T-helper 2 cell treated with Interferon-gamma antibody and Interleukin-4, amounts not matched to agents 5 μg/mL and 100 μg/mL, for 36 hours (primary cell): ENCODE measurements at regions not wholly inside any gene's neighbourhood (a gene's known extent, or its start where the extent isn't known, plus 50 kb on each side); places are given as distances from the start of the nearest gene placed in this dataset.
"Not testable (repeated sequence)": the region's sequence is repeated elsewhere in the genome, so short reads cannot be mapped to it uniquely, and the experiment has no call there.

Experiments used
- DNase-seq: peaks from one replicate; pipeline ENCODE4 v3.0.0; 2021; ENCODE audit warnings: low spot score
- H3K27ac Mint-ChIP-seq: one replicate; pipeline ENCODE4 v1.8.0; 2021; ENCODE audit warnings: mild to moderate bottlenecking, mixed read lengths
- H3K27me3 Mint-ChIP-seq: one replicate; pipeline ENCODE4 v1.8.0; 2021; ENCODE audit warnings: low read depth, mixed read lengths
- H3K36me3 Mint-ChIP-seq: one replicate; pipeline ENCODE4 v1.8.0; 2021; ENCODE audit warnings: low read depth, mixed read lengths
- H3K4me1 Mint-ChIP-seq: one replicate; pipeline ENCODE4 v1.8.0; 2021; ENCODE audit warnings: low read depth, mixed read lengths
- H3K4me3 Mint-ChIP-seq: one replicate; pipeline ENCODE4 v1.8.0; 2022; ENCODE audit warnings: mild to moderate bottlenecking, moderate library complexity, mixed read lengths
- H3K9me3 Mint-ChIP-seq: one replicate; pipeline ENCODE4 v1.8.0; 2021; ENCODE audit warnings: mixed read lengths

DNA sequence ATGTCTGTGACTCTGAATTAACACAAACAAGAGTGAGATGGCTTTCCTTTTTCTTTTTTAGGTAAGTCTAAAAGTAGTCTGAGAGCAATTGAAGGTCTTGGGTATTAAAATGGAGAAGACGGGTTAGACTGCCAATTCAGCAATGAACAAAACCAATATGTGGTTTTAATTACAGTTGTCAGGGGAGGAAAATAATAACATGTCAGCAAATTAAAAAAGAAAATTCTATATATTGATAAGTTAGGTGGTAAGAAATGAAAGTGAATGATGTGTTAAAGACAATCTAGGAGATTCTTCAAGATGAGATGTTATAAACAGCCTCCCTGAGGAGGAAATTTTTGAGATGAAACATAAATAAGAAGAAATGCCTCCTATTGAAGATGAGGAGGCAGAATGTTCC lies 150.6 kb upstream of the HSF2 start:
- H3K9me3 Mint-ChIP-seq = no peaks in the 10 kb centered on the region
- no peak overlapping the region for H3K4me3 Mint-ChIP-seq
- H3K27ac Mint-ChIP-seq = no peak overlapping the region
- H3K27me3 Mint-ChIP-seq = no peaks in the 10 kb centered on the region
- H3K4me1 Mint-ChIP-seq = no peaks in the 10 kb centered on the region
- H3K36me3 Mint-ChIP-seq = no peaks in the 10 kb centered on the region
- no peak for DNase-seq

DNA sequence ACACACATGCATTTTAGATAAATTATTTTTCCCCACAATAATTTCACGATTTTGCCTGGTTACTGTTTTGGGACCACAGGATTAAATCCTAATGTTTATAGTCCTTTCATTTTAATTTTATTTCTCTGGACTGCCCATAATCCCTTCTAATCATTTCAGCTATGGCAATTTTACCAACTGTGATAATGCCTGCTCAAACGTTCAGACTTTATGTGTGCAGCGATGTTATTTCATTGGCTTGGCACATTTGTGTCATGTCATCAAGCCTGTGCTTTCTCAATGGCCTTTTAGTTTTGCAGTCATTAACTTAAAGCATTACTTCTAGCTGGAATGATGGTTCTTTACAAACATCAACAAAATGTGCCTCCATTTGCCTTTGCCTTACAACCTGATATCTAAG lies 140.6 kb upstream of the HSF2 start:
- no peak overlapping the region for H3K27ac Mint-ChIP-seq
- no peaks in the 10 kb centered on the region for H3K36me3 Mint-ChIP-seq
- no peaks in the 10 kb centered on the region for H3K9me3 Mint-ChIP-seq
- no peaks in the 10 kb centered on the region for H3K4me1 Mint-ChIP-seq
- H3K4me3 Mint-ChIP-seq = no peak overlapping the region
- DNase-seq = no peak
- H3K27me3 Mint-ChIP-seq = no peaks in the 10 kb centered on the region

DNA sequence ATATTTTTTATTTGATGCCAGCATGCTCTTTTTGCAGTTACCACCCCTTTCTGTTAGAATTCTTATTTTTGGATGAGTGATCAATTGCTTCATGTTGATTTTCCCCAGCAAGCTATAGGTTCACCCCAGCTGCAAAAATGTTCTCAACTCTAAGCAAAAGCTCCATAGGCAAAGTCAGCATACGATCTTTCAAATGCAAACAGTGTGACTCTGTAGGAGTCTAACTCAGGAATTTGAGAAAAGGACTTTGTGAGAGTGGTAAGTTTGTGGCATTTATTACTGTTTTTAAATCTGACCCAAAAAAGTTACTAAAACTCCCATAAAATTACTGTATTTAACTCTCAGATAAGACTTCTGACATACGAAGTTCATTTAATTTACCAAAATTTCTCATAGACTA lies 134.9 kb upstream of the HSF2 start:
- no peak for DNase-seq
- Mint-ChIP-seq H3K27ac (no peak overlapping the region), H3K36me3 (no peaks in the 10 kb centered on the region), H3K27me3 (no peaks in the 10 kb centered on the region), H3K4me3 (no peak overlapping the region), H3K4me1 (no peaks in the 10 kb centered on the region), H3K9me3 (no peaks in the 10 kb centered on the region)

DNA sequence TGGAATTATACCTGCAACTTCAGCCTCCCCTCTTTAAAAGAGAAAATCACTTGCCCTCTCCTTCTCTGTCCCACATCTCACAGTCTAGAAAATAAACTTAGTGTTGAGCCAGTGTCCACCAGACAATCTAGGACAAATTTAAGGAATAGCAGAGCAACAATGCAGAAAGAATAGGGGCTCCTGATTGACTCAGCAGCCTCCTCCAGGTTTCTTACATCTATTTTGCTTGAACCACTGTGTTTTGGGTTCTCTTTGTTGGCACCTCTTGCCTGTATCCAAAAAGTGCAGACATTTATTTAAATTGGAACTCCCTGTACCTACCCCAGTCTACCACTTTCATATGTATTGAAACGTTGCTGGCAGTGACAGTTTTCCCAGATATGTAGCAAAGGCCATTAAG lies 133.7 kb upstream of the HSF2 start:
- no peak overlapping the region for H3K4me3 Mint-ChIP-seq
- H3K4me1 Mint-ChIP-seq = no peaks in the 10 kb centered on the region
- H3K27ac Mint-ChIP-seq = no peak overlapping the region

DNA sequence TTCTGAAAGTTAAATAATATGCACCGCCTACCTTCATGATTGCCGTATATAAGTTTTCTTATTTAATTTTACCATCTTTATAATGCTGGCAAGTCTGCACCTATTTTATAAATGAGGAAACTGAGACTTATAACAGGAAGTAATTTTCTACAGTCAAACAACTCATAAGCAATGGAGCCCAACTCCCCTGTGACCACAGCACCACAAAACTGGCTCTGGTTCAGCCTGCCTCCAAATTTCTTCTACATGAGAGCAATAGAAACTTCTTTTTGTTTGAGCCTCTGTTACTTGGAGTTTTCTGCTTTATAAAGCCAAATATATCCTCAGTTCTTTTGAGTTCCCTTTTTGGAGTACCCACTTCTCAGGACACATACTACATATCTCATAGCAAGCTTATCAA lies 131.1 kb upstream of the HSF2 start:
- H3K36me3 Mint-ChIP-seq = no peaks in the 10 kb centered on the region

More for the DNA sequence above, 133.7 kb upstream of the HSF2 start:
- no peaks in the 10 kb centered on the region for H3K27me3 Mint-ChIP-seq
- no peak for DNase-seq
- no peaks in the 10 kb centered on the region for H3K9me3 Mint-ChIP-seq
- H3K36me3 Mint-ChIP-seq = no peaks in the 10 kb centered on the region

DNA sequence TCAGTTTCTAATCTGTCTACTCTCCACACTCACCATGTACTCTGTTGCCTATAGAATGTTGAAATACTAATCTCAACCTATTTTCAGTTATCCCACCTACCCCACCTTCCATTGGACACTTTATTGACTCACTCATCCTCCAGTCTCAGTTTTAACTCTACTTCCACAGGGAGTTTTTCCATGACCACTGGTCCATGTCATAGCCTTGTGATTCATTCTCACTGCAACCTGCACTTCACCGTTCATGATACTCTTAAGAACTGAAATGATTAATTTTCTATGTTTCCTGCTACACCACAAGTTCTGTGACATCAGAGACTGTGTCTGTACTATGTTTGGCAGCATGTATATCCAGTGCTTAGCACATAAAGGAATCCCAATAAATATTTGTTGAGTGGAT lies 122.8 kb upstream of the HSF2 start:
- no peaks in the 10 kb centered on the region for H3K27me3 Mint-ChIP-seq
- no peak for DNase-seq
- no peak overlapping the region for H3K4me3 Mint-ChIP-seq
- no peaks in the 10 kb centered on the region for H3K36me3 Mint-ChIP-seq
- H3K27ac Mint-ChIP-seq = no peak overlapping the region
- no peaks in the 10 kb centered on the region for H3K9me3 Mint-ChIP-seq
- no peaks in the 10 kb centered on the region for H3K4me1 Mint-ChIP-seq

More for the DNA sequence above, 131.1 kb upstream of the HSF2 start:
- Mint-ChIP-seq H3K27ac (no peak overlapping the region), H3K4me3 (no peak overlapping the region), H3K27me3 (no peaks in the 10 kb centered on the region), H3K9me3 (no peaks in the 10 kb centered on the region), H3K4me1 (no peaks in the 10 kb centered on the region)
- no peak for DNase-seq

DNA sequence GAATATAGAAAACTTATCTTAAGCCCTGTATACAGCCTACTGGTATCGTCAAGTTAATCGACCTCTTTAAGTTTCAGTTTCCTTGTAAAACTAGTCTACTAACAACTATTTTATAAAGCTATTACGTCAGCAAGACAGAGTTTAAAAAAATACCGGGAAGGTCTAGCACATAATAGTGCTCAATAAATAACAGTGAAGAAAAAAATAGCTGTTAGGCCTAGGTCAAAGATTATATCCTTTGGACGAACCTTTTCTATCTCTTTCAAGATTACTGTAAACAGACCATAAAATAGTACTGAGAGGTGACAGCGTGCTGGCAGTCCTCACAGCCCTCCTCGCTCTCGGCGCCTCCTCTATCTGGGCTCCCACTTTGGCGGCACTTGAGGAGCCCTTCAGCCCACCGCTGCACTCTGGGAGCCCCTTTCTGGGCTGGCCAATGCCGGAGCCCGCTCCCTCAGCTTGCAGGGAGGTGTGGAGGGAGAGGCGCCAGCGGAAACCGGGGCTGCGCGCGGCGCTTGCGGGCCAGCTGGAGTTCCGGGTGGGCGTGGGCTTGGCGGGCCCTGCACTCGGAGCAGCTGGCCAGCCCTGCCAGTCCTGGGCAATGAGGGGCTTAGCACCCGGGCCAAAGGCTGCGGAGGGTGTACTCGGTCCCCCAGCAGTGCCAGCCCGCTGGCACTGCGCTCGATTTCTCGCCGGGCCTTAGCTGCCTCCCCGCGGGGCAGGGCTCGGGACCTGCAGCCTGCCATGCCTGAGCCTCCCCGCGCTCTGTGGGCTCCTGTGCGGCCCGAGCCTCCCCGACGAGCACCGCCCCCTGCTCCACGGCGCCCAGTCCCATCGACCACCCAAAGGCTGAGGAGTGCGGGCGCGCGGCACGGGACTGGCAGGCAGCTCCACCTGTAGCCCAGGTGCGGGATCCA lies 119.1 kb upstream of the HSF2 start:
- not testable (repeated sequence) for DNase-seq, H3K27ac Mint-ChIP-seq, H3K36me3 Mint-ChIP-seq, H3K27me3 Mint-ChIP-seq, H3K4me3 Mint-ChIP-seq, H3K9me3 Mint-ChIP-seq, H3K4me1 Mint-ChIP-seq

DNA sequence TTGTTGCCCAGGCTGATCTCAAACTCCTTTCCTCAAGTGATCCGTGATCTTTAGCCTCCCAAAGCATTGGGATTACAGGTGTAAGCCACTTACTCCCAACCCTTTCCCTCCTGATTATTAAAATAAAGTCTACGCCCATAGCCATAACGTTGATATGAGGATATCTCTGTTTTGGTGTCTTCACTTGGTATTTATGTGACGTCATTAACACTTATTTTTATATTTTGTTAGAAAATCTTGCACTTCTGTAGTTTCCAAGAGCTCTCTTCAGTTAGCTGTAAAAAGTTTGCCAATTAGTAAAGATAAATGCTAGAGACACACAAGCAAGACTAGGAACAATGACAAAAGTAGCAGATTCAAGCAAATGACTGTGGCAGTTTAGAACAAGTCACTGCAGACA lies 115.6 kb upstream of the HSF2 start:
- H3K36me3 Mint-ChIP-seq = no peaks in the 10 kb centered on the region
- H3K27me3 Mint-ChIP-seq = no peaks in the 10 kb centered on the region
- H3K4me1 Mint-ChIP-seq = no peaks in the 10 kb centered on the region
- no peak for DNase-seq
- no peak overlapping the region for H3K27ac Mint-ChIP-seq
- H3K9me3 Mint-ChIP-seq = no peaks in the 10 kb centered on the region
- no peak overlapping the region for H3K4me3 Mint-ChIP-seq

DNA sequence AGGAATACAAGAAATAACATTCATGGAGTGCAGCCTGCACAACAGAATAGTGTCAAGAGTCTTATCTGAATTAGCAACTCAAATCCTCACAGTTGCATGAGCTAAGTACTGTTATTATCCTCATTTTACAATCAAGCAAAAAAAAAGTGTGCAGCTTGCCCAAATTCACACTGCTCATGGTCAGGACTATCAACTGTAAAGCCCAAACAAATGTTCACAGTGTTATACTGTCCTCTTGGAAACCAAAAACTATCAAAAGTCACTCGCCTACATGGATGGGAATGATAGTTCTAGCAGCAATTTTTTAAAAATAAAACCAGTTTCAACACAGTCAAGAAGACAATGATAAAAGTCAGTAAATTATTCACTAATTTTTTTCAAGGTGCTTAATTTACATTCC lies 114.6 kb upstream of the HSF2 start:
- no peaks in the 10 kb centered on the region for H3K27me3 Mint-ChIP-seq

DNA sequence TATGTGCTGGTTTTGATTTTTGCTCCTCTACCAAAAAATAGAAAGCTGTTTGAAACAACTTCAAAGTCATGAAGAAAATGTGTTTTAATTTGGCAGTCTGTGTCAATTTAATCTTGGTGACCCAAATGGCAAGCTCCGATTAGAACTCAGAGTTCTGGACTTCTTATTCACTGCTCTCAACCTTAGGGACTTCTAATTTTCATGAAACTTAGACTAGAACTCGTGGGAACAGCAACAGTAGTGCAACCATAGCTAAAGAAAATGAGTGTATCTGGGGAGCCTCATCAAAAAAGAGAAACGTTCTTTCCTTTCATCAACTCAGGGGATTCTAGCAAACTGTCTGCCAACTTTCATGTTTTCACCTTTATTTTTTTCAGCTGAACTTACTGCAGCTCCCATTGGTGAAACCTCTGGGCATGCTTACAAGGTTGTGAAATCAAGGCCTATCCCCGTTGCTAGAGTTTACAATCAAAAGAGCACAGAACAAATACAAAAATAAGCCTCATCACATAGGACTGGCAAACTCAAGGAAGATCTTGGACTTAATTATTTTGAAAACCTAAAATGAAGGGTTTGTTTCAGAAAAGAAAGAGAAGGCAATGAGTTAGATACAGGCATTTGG lies 114.0 kb upstream of the HSF2 start:
- Mint-ChIP-seq H3K36me3 (no peaks in the 10 kb centered on the region), H3K4me3 (no peak overlapping the region), H3K4me1 (no peaks in the 10 kb centered on the region), H3K9me3 (no peaks in the 10 kb centered on the region), H3K27me3 (no peaks in the 10 kb centered on the region), H3K27ac (no peak overlapping the region)
- no peak for DNase-seq

More for the DNA sequence above, 114.6 kb upstream of the HSF2 start:
- no peak for DNase-seq
- Mint-ChIP-seq H3K4me3 (no peak overlapping the region), H3K4me1 (no peaks in the 10 kb centered on the region), H3K9me3 (no peaks in the 10 kb centered on the region), H3K27ac (no peak overlapping the region), H3K36me3 (no peaks in the 10 kb centered on the region)

DNA sequence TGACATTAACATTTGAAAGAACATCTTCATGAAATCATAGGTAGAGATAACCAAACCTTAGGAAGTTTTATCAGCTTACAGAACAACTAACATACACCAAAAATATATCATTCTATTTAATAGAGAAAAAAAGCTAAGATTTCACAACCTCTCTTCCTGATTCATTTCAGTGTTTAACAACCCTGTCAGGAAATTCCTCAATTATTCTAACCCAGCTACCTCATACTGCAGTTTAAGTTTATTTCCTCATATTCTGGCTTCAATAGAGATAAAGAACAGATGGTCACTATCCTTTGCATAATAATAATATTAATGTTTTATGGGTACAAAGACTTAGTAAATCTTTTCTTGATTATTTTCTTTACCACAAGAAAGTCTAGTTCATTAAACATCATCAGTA lies 112.9 kb upstream of the HSF2 start:
- Mint-ChIP-seq H3K4me3 (no peak overlapping the region), H3K9me3 (no peaks in the 10 kb centered on the region), H3K4me1 (no peaks in the 10 kb centered on the region), H3K27me3 (no peaks in the 10 kb centered on the region), H3K27ac (no peak overlapping the region), H3K36me3 (no peaks in the 10 kb centered on the region)
- no peak for DNase-seq

DNA sequence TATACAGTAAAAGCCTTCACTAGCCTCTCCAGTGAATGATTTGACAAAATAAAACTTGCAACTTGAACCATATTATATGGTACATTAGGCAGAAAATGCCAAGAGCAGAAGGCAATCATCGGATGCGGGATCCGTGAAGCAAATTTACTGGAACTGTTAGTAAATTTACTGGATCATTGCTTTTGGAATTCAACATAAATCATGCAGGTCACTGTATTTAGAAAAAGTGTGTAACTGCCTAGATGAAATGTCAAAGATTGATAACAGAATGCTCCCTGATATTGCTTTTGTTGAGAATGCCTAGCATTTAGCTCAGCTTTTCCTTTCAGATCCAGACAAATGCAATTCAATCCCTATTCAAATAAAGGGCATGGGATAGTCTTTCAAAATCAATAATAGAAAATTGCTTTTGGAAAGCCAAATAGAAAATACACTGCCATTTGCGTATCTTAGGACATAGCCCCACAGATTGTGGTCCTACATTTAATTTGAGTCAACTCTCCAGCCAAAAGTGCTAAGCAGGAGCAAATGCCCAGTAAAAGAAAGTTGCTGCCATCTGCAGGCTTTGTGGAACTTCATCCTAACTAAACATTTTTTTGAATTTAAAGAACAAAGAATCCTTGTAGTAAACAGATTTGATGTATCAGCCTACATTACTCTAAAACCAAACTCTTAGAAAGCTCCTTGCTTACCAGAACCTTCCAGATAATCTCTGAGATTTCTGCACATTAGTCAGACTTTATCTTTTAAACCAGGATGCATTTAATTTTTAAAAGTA lies 109.5 kb upstream of the HSF2 start:
- Mint-ChIP-seq H3K4me3 (no peak overlapping the region), H3K36me3 (no peaks in the 10 kb centered on the region), H3K27ac (no peak overlapping the region), H3K9me3 (no peaks in the 10 kb centered on the region), H3K27me3 (peaks cover 2% of the 10 kb centered on the region), H3K4me1 (no peaks in the 10 kb centered on the region)
- DNase-seq = no peak

DNA sequence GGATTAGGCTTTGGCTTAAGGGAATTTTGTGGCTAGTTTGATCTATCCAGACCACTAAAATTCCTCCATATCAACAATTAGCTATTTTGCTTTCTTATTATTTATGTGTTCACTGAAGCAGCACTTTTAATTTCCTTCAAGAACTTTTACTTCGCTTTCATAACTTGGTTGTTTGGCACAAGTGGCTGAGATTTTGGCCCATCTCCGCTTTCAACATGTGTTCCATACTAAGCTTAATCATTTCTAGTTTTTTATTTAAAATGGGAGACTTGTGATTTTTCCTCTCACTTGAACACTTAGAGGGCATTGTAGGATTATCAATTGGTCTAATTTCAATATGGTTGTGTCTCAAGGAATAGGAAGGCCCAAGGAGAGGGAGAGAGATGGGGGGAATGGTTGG lies 102.4 kb upstream of the HSF2 start:
- H3K36me3 Mint-ChIP-seq = no peaks in the 10 kb centered on the region
- no peak overlapping the region for H3K4me3 Mint-ChIP-seq
- peaks cover 4% of the 10 kb centered on the region for H3K27me3 Mint-ChIP-seq
- no peak overlapping the region for H3K27ac Mint-ChIP-seq
- no peak for DNase-seq
- no peaks in the 10 kb centered on the region for H3K4me1 Mint-ChIP-seq
- H3K9me3 Mint-ChIP-seq = no peaks in the 10 kb centered on the region

DNA sequence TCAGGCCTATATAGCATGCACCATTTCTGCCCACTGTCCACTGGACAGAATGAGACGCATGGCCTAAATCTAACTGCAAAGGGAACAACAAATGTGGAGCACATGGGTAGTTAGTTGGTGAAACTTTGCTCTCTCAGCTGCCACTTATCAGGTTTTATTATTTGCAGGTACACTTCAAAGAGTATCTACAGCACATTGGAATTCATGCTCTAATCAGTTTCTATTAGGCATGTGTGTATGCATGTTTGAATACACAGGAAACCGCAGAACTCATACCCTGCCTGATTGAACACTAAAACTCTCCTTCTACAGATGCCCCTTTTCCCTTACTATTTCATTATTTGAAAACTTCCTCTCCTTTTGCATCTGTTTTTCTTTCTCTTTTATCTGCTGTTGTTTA lies 97.4 kb upstream of the HSF2 start:
- H3K36me3 Mint-ChIP-seq = no peaks in the 10 kb centered on the region
- H3K27ac Mint-ChIP-seq = no peak overlapping the region
- H3K27me3 Mint-ChIP-seq = peaks cover 2% of the 10 kb centered on the region
- peaks cover 4% of the 10 kb centered on the region for H3K9me3 Mint-ChIP-seq
- H3K4me3 Mint-ChIP-seq = no peak overlapping the region
- H3K4me1 Mint-ChIP-seq = no peaks in the 10 kb centered on the region
- DNase-seq = no peak
